ENCODE measurements at regions not wholly inside any gene's neighbourhood (a gene's known extent, or its start where the extent isn't known, plus 50 kb on each side); places are given as distances from the start of the nearest gene placed in this dataset.

GRCh38 chr2:58483307-58483706 lies 242.2 kb upstream of the FANCL start:
- TF ChIP-seq CTCF (IDR thresholded peaks at IDR 0.05; ENCODE audit: poor library complexity, severe bottlenecking) (no peak), EZH2 (IDR thresholded peaks at IDR 0.05; ENCODE audit: borderline replicate concordance, insufficient read depth, low read length, poor library complexity, severe bottlenecking) (no peak), POLR2AphosphoS5 (IDR thresholded peaks at IDR 0.05) (no peak)
